DMS79 (cell line): ENCODE measurements at regions not wholly inside any gene's neighbourhood (a gene's known extent, or its start where the extent isn't known, plus 50 kb on each side); places are given as distances from the start of the nearest gene placed in this dataset.
A peak's percentile ranks its signal among the peaks of the same experiment; 100 is the strongest.

Experiments
- DNase-seq: peaks from one replicate; lab custom pipeline; 2025; lab: John Stamatoyannopoulos, UW

- DNase-seq: no peak
Observed at GRCh38 chr6:18335948-18336347, 51.2 kb upstream of the RNF144B start.

- DNase-seq: no peak
Observed at GRCh38 chr6:18334251-18334650, 52.9 kb upstream of the RNF144B start.

GRCh38 chr6:18330548-18331081 lies 56.5 kb upstream of the RNF144B start:
- no peak for DNase-seq

- DNase-seq: no peak
Observed at GRCh38 chr6:18329776-18330175, 57.4 kb upstream of the RNF144B start.

DNA sequence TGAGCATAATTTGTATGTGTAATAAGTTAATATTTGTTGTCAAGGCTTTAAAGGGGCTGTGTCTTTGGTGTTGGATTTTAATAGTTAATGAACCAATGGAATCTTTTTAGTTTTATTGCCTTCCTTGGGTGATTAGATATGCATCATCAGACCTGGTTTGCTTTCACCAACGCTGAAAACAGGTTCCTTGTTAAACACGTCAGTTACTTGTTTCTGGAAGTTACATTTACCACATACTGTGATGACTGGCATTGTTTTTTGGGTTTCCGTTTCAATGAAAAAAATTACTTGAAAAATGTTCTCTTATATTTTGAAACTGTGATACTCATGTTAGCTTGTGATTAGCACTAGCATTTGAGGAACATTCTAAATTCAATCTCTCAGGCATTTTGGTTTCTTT lies 58.6 kb upstream of the RNF144B start:
- DNase-seq: peak; percentile 36

DNA sequence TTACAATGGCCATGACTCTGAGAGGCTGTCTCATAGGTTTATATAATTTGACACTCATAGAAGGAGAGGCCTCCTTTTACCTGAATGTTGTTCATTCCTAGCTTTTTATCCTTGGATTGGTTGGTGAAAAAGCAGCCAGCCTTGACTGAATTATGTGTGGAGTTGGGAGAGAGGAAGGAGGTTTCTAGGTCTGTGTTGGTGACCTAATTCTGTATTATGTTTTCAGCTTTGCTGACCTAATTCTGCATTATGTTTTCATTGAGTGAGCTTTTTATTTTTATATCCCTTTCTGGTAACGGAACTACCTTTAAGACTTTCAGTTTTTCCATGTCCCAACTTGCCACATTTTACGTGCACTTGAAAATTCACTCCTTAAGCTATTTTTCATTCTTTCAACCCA lies 59.1 kb upstream of the RNF144B start:
- no peak for DNase-seq

- DNase-seq: peak; percentile 76
Observed at GRCh38 chr6:18327626-18328025, 59.5 kb upstream of the RNF144B start.

DNA sequence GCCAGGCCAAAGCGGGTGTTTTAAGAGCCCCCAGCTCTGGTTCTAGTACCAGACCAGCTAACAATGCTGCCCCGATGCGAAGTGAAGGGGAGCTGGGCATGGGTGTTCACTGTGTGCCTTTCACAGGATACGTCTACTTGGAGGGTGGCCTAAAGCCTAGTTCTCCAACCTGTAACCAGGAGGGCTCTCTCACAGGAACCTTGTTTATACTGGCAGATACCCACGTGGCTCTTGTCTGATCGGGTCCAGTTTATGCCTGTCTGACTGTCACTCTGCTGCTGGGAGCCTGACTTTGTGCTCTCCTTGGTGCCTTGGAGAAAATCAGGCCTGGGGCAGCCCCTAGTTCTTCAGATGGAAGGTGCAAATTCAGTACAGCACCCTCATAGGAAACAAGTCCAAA lies 60.2 kb upstream of the RNF144B start:
- DNase-seq: no peak

DNA sequence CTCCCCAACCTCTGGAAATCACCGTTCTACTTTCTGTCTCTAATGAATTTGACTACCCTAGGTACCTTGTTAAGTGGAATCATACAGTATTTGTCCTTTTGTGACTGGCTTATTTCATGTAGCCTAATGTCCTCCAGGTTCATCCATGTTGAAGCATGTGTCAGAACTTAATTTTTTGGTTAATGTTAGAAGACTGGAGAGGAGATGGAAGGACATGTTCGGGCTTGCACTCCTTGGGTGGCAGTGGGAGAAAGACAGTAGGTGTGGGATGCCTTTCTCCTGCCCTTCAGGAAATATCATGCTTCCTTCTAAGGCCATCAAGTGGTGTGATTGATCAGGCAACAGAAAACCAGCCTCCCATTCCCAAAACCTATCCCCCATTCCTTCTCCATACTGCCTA lies 61.1 kb upstream of the RNF144B start:
- no peak for DNase-seq

GRCh38 chr6:18324706-18325042 lies 60.3 kb upstream of the DEK start:
- no peak for DNase-seq

DNA sequence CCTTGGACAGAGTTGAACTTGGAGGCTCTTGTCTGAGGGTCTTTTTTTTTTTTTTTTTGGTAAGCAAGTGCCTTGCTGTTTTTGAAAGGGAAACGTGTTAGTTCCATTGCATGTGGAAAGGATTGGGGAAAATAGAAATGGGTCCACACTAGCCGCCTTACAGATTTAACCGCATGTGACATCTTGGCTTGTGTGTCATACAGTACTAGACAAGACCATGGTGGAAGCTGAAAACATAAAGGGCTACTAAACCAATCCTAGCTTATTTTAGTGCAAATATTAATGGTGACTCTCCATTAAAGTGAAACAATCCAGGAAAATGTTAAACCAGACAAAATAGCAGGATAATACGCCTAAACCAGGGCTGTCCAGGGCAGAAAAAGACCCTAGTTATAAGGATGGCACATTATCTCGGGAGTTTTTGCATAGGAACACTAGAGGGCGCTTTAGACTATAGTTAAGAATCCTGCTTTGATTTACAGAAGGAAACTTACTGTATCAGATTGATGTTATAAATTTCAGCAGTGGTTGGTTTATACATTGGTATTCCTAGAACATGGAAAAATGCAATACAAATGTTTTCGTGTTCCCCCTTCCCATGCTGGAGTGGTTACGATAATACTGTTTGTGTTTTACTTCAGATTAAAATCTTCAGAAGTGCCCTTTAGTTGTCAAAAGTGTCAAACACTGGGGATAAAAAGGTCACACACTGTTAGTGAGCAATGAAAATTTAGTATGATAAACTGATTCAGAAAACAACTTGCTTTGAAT lies 59.8 kb upstream of the DEK start:
- peak; percentile 18 for DNase-seq

DNA sequence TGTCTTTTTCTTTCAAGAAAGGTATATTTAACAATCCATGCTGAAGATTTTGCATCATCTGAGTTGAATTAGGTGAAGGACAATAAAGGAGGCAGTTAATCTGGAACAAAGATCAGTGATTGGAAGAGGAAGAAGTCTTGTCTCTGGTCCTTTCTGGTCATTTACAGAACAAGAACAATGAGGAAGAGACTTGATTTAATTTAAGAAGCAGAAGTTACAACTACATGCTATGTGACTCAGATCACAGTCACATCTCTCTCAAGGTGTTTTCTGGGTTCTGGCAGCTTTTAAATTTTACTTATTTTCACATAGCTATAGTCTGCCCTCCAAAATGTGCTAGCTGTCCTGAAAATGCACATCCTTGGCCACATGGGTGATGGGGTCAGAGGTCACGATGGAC lies 53.5 kb upstream of the DEK start:
- DNase-seq: no peak

- DNase-seq: no peak
Observed at GRCh38 chr6:18314317-18314997, 50.1 kb upstream of the DEK start.
